ENCODE measurements at regions not wholly inside any gene's neighbourhood (a gene's known extent, or its start where the extent isn't known, plus 50 kb on each side); places are given as distances from the start of the nearest gene placed in this dataset.

- Histone ChIP-seq H3K4me3 (ENCODE audit: low read length) (no peak overlapping the region), H4K20me1 (ENCODE audit: insufficient read depth) (no peaks in the 10 kb centered on the region), H3K9me3 (ENCODE audit: low read length) (no peaks in the 10 kb centered on the region), H3K9ac (ENCODE audit: low read length) (no peak overlapping the region), H2AFZ (ENCODE audit: low read depth, low read length) (no peak overlapping the region), H3K9me2 (ENCODE audit: insufficient read depth, low read length) (no peaks in the 10 kb centered on the region), H3K4me2 (ENCODE audit: low read length) (no peak overlapping the region), H3F3A (ENCODE audit: insufficient read depth, low read length, poor library complexity, severe bottlenecking) (no peaks in the 10 kb centered on the region), H3K27ac (ENCODE audit: low read length) (no peak overlapping the region), H3K36me3 (ENCODE audit: insufficient read depth, low read length) (no peaks in the 10 kb centered on the region), H3K27me3 (ENCODE audit: insufficient read depth, low read depth, low read length) (no peaks in the 10 kb centered on the region), H3K79me2 (replicated peaks; ENCODE audit: insufficient read depth, low read length) (no peaks in the 10 kb centered on the region)
- TF ChIP-seq REST (IDR thresholded peaks at IDR 0.05; ENCODE audit: borderline replicate concordance) = no peak
Observed at GRCh38 chr3:39716849-39717248, 92.6 kb upstream of the MYRIP start.

GRCh38 chr3:39718674-39719595 lies 90.5 kb upstream of the MYRIP start:
- Histone ChIP-seq H3F3A (ENCODE audit: insufficient read depth, low read length, poor library complexity, severe bottlenecking) (no peaks in the 10 kb centered on the region), H3K9ac (ENCODE audit: low read length) (no peak overlapping the region), H3K4me2 (ENCODE audit: low read length) (no peak overlapping the region), H2AFZ (ENCODE audit: low read depth, low read length) (no peak overlapping the region), H4K20me1 (ENCODE audit: insufficient read depth) (no peaks in the 10 kb centered on the region), H3K79me2 (replicated peaks; ENCODE audit: insufficient read depth, low read length) (no peaks in the 10 kb centered on the region), H3K9me3 (ENCODE audit: low read length) (no peaks in the 10 kb centered on the region), H3K4me3 (ENCODE audit: low read length) (no peak overlapping the region), H3K9me2 (ENCODE audit: insufficient read depth, low read length) (no peaks in the 10 kb centered on the region), H3K36me3 (ENCODE audit: insufficient read depth, low read length) (no peaks in the 10 kb centered on the region), H3K27ac (ENCODE audit: low read length) (no peak overlapping the region), H3K27me3 (ENCODE audit: insufficient read depth, low read depth, low read length) (no peaks in the 10 kb centered on the region)
- TF ChIP-seq TAF1 (IDR thresholded peaks at IDR 0.05; ENCODE audit: low read depth) (no peak), REST (IDR thresholded peaks at IDR 0.05; ENCODE audit: borderline replicate concordance) (no peak), POLR2AphosphoS5 (IDR thresholded peaks at IDR 0.05) (no peak), CTCF (IDR thresholded peaks at IDR 0.05; ENCODE audit: poor library complexity, severe bottlenecking) (no peak), EP300 (conservative IDR thresholded peaks at IDR 0.05; ENCODE audit: poor library complexity, severe bottlenecking) (no peak), RAD21 (conservative IDR thresholded peaks at IDR 0.05) (no peak), SMC3 (conservative IDR thresholded peaks at IDR 0.05; ENCODE audit: poor library complexity) (no peak), EZH2 (IDR thresholded peaks at IDR 0.05; ENCODE audit: borderline replicate concordance, insufficient read depth, low read length, poor library complexity, severe bottlenecking) (no peak), MXI1 (conservative IDR thresholded peaks at IDR 0.05; ENCODE audit: poor library complexity, severe bottlenecking) (no peak)

Data from neural cell (in vitro differentiated cells).